Skeletal muscle satellite cell (primary cell): ENCODE measurements at regions not wholly inside any gene's neighbourhood (a gene's known extent, or its start where the extent isn't known, plus 50 kb on each side); places are given as distances from the start of the nearest gene placed in this dataset.
"Not testable (repeated sequence)": the region's sequence is repeated elsewhere in the genome, so short reads cannot be mapped to it uniquely, and the experiment has no call there.

Experiments used
- H3K27me3 ChIP-seq: 2 replicates; pipeline ENCODE4 v1.7.0; 2013; ENCODE audit warnings: low read length; ENCODE audit not compliant: control insufficient read depth, insufficient read depth
- H3K36me3 ChIP-seq: 2 replicates; pipeline ENCODE4 v1.7.0; 2013; ENCODE audit warnings: mild to moderate bottlenecking, control low read depth, low read length; ENCODE audit not compliant: insufficient read depth
- H3K4me1 ChIP-seq: 2 replicates; pipeline ENCODE4 v1.7.0; 2013; ENCODE audit warnings: low read length; ENCODE audit not compliant: control insufficient read depth, insufficient read depth
- H3K4me2 ChIP-seq: 2 replicates; pipeline ENCODE4 v1.7.0; 2013; ENCODE audit warnings: mild to moderate bottlenecking, low read length
- H3K4me3 ChIP-seq: 2 replicates; pipeline ENCODE4 v1.7.0; 2013; ENCODE audit warnings: low read length
- H3K9ac ChIP-seq: 2 replicates; pipeline ENCODE4 v1.7.0; 2013; ENCODE audit warnings: mild to moderate bottlenecking, low read depth, low read length, moderate library complexity
- H3K9me3 ChIP-seq: replicated peaks from 2 replicates; pipeline ENCODE4 v1.7.0; 2013; ENCODE audit warnings: mild to moderate bottlenecking, control low read depth, low read length

DNA sequence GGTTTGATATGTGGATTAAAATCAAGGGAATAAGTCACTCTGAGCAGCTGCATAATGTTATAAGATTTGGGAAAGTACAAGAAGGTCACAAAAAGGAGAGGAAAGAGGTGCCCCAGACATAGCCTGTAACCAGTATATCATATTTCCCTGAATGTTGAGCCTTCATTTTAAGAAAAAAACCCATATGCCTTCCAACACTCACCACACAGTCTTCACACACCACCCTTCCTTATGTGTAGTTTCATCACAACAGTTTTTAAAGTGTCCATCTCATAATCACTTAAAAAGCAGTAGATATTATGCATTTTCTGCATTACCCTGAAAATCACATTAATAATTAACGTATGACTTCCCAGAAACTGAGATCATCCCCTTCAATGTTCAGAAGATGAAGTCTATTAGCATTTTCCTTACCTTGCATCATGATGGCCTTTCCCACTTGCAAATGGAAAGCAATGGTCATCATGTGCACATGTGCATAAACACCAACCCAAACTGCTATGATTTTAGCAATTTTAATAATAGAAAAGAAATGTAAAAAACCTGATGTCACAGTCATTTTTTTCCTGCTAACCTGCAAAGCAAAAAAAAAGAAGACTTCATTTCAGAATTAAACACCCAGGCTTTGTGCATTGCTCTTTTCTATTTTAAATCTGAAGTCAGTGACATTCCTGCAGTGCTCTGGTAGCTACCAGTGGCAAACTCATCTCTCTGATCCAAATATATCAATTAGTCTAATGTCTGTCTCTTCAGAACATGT, 465.0 kb downstream of the SUCLG1 start:
- H3K4me3 ChIP-seq: no peak overlapping the region
- no peak overlapping the region for H3K9ac ChIP-seq
- no peaks in the 10 kb centered on the region for H3K9me3 ChIP-seq
- no peaks in the 10 kb centered on the region for H3K27me3 ChIP-seq
- H3K4me2 ChIP-seq: no peak overlapping the region
- H3K4me1 ChIP-seq: no peaks in the 10 kb centered on the region
- no peaks in the 10 kb centered on the region for H3K36me3 ChIP-seq

DNA sequence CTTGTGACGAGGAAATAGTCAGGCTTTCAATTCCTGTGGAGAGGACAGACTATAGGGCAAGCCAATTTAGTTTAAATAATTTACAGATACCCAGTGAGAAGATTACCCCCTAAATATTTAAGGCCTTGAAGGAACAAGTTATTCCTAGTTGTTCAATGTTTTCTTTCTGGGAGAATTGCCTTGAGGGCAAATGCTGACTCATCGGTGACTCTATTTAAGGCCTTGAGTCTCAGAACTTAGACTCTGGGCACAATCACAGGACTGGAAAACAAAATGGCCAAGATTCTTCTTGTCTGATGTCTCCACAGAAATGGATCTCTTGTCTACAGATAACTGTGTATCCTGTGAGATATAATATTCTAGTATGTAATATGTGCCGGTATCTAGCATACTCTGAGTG, 467.1 kb downstream of the SUCLG1 start:
- no peak overlapping the region for H3K9ac ChIP-seq

DNA sequence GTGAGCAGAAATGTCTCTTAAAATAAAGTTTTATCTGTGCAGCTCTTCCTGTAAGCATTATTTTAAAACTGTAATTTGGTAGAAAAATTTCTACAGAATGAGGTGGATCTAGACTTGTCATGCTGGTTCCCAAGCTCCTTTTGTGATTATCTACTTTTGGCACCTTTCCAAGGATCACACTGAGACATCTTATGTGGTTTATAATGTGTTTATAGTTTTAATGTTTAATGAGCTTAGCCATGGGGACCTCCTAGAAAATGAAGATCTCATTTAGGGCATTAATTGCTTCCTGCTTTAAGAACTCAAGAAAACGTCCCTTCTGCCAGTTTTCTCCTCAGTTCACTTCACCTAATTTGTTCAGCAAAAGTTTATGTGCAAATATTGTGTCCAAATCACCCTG, 468.4 kb downstream of the SUCLG1 start:
- Histone ChIP-seq H3K27me3 (no peaks in the 10 kb centered on the region), H3K4me2 (no peak overlapping the region), H3K4me1 (no peaks in the 10 kb centered on the region), H3K36me3 (no peaks in the 10 kb centered on the region), H3K9ac (no peak overlapping the region), H3K4me3 (no peak overlapping the region), H3K9me3 (no peaks in the 10 kb centered on the region)

More for the DNA sequence above, 467.1 kb downstream of the SUCLG1 start:
- Histone ChIP-seq H3K4me2 (no peak overlapping the region), H3K9me3 (no peaks in the 10 kb centered on the region), H3K4me1 (no peaks in the 10 kb centered on the region), H3K36me3 (no peaks in the 10 kb centered on the region), H3K4me3 (no peak overlapping the region), H3K27me3 (no peaks in the 10 kb centered on the region)

DNA sequence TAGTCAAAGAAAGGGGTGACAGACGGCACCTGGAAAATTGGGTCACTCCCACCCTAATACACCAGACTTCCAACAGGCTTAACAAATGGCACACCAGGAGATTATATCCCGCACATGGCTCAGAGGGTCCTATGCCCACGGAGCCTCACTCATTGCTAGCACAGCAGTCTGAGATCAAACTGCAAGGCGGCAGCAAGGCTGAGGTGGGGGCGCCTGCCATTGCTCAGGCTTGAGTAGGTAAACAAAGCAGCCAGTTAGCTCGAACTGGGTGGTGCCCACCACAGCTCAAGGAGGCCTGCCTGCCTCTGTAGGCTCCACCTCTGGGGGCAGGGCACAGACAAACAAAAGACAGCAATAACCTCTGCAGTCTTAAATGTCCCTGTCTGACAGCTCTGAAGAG, 482.5 kb downstream of the SUCLG1 start:
- not testable (repeated sequence) for H3K27me3 ChIP-seq, H3K9ac ChIP-seq, H3K4me3 ChIP-seq, H3K4me2 ChIP-seq, H3K9me3 ChIP-seq, H3K4me1 ChIP-seq, H3K36me3 ChIP-seq

DNA sequence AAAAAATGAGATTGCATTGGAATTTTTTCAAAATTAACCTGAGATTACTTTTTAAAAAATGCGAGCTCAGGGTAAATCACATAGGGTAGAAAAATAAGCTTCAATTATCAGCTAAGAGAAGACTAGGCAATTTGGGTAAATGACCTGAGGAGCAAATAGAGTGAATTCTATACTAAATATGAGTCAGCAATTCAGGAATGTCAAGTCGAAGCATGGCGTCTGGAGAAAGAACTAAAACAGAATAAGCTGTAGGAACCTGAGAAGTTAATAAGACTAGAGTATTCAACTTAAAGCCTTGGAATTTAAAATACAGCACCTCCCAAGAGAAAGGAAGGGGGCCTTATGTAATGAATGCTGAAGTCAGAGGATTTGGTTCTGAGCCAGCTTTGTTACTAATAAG, 487.0 kb downstream of the SUCLG1 start:
- no peaks in the 10 kb centered on the region for H3K4me1 ChIP-seq
- H3K27me3 ChIP-seq: no peaks in the 10 kb centered on the region
- H3K4me2 ChIP-seq: no peak overlapping the region
- H3K9me3 ChIP-seq: no peaks in the 10 kb centered on the region
- H3K36me3 ChIP-seq: no peaks in the 10 kb centered on the region
- no peak overlapping the region for H3K4me3 ChIP-seq
- no peak overlapping the region for H3K9ac ChIP-seq

DNA sequence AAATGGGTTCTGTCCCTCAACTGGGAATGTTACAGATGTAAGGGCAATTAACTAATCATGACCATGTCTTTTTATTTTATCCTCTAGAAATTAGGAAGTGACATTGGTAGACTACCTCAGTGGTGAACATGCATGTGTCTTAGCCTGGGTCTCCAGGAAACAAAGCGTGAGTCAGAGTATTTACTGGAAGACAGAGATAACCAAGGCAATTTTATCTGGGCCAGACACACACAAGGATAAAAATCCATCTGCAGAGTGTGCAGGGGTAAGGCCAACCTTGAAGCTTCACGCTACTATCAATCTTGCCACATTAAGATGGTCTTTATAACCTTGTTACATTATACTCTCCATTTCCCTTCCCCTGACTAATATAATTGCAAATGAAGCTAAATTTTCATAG, 487.5 kb downstream of the SUCLG1 start:
- Histone ChIP-seq H3K9me3 (no peaks in the 10 kb centered on the region), H3K36me3 (no peaks in the 10 kb centered on the region), H3K4me2 (no peak overlapping the region), H3K4me1 (no peaks in the 10 kb centered on the region), H3K27me3 (no peaks in the 10 kb centered on the region), H3K4me3 (no peak overlapping the region), H3K9ac (no peak overlapping the region)

DNA sequence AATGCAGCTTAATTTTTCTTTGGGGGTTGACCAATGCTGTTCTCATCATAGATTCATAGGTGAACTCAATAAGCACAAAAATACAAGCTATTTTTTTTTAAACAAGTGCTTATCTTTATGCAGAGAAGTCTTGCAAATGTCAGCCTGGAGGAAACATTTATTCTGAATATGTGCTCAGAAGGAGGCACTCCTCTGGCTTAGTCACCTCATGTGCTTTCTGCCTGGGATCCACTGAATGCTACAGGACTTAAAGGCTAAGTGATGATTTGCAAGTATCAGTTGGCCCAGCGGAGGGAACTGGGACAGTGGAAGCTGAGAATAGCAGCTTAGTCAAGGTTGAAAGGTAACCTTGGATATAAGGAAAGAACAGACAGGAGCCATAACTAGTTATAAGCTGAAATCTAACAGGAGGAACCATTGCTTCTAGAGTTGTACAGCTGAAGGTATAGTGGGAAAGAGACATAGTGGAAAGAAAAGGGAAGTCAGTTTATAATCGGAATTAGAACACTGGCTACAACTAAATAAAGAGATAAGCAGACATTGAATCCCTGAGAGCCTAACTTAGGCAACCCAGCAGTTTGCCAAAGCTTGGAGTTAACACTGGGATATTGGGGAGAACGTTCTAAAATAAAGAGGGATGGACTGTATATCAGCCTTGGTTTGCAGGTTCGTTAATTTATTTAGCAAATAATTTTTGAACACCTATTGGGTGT, 488.7 kb downstream of the SUCLG1 start:
- Histone ChIP-seq H3K9me3 (no peaks in the 10 kb centered on the region), H3K4me2 (no peak overlapping the region), H3K9ac (no peak overlapping the region), H3K4me1 (no peaks in the 10 kb centered on the region), H3K27me3 (no peaks in the 10 kb centered on the region), H3K4me3 (no peak overlapping the region), H3K36me3 (no peaks in the 10 kb centered on the region)

DNA sequence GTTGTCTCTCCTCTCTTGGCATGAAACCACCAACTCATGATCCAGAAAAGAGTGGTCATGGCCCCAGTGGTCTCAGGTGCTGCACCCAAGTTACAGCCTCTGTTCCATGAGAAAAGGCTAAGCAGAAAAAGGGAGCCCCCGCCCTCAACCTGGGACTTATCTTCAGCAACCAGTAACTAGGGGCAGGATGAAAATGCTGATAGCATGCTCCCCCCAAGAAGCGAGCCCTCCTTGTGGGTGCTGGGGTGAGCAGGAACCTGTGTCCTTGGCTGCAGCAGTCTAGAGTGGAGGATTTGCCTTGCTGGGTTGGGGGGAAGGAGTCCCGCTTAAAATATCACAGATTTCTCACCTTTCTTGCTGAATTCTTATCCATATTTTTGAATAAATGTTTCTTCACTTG, 490.0 kb downstream of the SUCLG1 start:
- Histone ChIP-seq H3K4me2 (no peak overlapping the region), H3K27me3 (no peaks in the 10 kb centered on the region), H3K9ac (no peak overlapping the region), H3K9me3 (no peaks in the 10 kb centered on the region), H3K36me3 (no peaks in the 10 kb centered on the region), H3K4me1 (no peaks in the 10 kb centered on the region), H3K4me3 (no peak overlapping the region)

DNA sequence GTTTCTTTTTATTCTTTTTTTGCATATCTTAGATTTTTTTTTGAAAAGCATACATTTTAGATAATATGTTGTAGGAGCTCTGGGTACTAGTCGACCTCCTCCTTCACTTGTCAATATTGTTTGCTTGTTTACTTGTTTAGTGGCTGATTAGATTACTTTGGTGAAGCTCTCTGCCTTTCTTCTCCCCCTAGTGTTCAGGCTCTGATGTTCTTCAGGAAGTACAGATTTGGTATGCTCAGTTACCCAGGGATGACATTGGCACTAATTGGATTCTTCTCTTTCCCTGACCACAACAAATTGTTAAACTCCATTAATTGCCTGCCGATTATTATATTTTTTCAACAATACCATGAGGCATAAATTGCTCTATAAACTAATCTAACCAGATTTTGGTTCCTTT, 491.2 kb downstream of the SUCLG1 start:
- no peak overlapping the region for H3K4me3 ChIP-seq
- no peak overlapping the region for H3K4me2 ChIP-seq
- H3K27me3 ChIP-seq: no peaks in the 10 kb centered on the region
- no peaks in the 10 kb centered on the region for H3K9me3 ChIP-seq
- no peaks in the 10 kb centered on the region for H3K4me1 ChIP-seq
- no peaks in the 10 kb centered on the region for H3K36me3 ChIP-seq
- no peak overlapping the region for H3K9ac ChIP-seq

DNA sequence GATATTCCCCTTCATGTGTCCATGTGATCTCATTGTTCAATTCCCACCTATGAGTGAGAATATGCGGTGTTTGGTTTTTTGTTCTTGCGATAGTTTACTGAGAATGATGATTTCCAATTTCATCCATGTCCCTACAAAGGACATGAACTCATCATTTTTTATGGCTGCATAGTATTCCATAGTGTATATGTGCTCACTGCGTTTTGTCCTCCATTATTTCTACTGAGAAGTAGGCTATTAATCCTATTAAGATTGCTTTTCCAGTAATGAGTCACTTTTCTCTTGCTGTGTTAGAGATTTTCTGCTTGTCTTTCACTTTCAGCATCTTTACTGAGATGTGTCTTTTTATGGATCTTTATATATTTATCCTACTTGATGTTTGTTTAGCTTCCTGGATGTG, 492.1 kb downstream of the SUCLG1 start:
- H3K4me1 ChIP-seq, H3K9me3 ChIP-seq, H3K27me3 ChIP-seq, H3K4me3 ChIP-seq, H3K4me2 ChIP-seq, H3K9ac ChIP-seq, H3K36me3 ChIP-seq: not testable (repeated sequence)

DNA sequence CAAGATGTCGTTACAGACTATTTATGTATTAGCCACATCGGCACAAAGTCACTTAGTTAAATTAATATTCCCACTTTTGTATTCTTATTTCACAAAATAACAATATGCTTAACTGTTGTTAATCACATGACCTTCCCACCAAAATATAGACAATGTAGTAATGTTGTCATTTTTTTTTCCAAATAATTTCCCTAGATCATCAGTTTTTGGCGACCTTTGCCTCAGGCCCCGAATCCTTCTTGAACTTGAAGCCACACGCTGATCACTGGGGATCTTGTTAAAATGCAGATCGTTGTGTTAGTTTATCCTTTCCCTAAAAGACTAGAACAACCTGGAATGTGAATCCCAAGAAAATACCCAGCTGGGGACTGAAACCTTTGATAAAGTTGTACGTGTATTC, 497.6 kb downstream of the SUCLG1 start:
- H3K4me3 ChIP-seq: no peak overlapping the region
- H3K27me3 ChIP-seq: no peaks in the 10 kb centered on the region
- no peaks in the 10 kb centered on the region for H3K36me3 ChIP-seq
- H3K4me1 ChIP-seq: no peaks in the 10 kb centered on the region
- no peak overlapping the region for H3K9ac ChIP-seq
- H3K9me3 ChIP-seq: no peaks in the 10 kb centered on the region
- H3K4me2 ChIP-seq: no peak overlapping the region

DNA sequence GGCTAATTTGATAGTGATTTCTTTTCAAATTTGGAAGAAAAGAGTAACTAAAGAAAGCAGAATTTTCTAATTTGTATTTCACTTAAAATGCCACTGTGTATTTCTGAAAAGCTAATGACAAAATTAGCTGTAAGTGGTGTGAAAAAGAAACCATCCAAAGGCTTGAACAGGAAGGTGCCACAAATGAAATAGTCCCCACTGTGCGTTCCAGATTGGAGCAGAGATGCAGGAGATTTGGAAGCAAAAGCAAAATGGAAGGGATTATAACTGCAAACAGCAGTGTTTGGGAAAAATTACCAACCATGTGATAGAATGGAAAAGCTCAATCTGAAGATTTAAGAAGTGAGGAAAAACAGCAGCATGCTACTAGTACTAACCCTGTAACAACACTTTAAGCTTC, 498.7 kb downstream of the SUCLG1 start:
- H3K27me3 ChIP-seq: no peaks in the 10 kb centered on the region

More for the DNA sequence above, 498.7 kb downstream of the SUCLG1 start:
- H3K4me1 ChIP-seq: no peaks in the 10 kb centered on the region
- no peak overlapping the region for H3K4me2 ChIP-seq
- H3K36me3 ChIP-seq: no peaks in the 10 kb centered on the region
- no peak overlapping the region for H3K9ac ChIP-seq
- H3K9me3 ChIP-seq: no peaks in the 10 kb centered on the region
- H3K4me3 ChIP-seq: no peak overlapping the region
